Right lobe of liver (tissue), 4 donors: ENCODE measurements at regions not wholly inside any gene's neighbourhood (a gene's known extent, or its start where the extent isn't known, plus 50 kb on each side); places are given as distances from the start of the nearest gene placed in this dataset.

Source experiments
- POLR2A ChIP-seq: fragments of 450-650 bp; IDR thresholded peaks from one replicate; pipeline ENCODE4 v1.6.1; 2017; ENCODE audit warnings: antibody characterized with exemption, mild to moderate bottlenecking
- TF ChIP-seq, protein P1 (sequence below), 4 donors: fragments of 200-600 bp in 3 of 4; fragments of 450-650 bp in 1 of 4; IDR thresholded peaks; one replicate each; pipeline versions ENCODE4 v1.5.1 to v1.8.0; 2016 to 2022; ENCODE audit warnings: antibody characterized with exemption in 4 of 4, mild to moderate bottlenecking in 2 of 4
- donor health status: DM: no; HTN: no; CAD: no.
- donor health status: DM: no; HTN: no; CAD: no.
- donor health status: DM: no; HTN: yes; CAD: no.

GRCh38 chr15:96253006-96253747 lies 77.3 kb upstream of the NR2F2 start:
- TF ChIP-seq, protein P1, sequence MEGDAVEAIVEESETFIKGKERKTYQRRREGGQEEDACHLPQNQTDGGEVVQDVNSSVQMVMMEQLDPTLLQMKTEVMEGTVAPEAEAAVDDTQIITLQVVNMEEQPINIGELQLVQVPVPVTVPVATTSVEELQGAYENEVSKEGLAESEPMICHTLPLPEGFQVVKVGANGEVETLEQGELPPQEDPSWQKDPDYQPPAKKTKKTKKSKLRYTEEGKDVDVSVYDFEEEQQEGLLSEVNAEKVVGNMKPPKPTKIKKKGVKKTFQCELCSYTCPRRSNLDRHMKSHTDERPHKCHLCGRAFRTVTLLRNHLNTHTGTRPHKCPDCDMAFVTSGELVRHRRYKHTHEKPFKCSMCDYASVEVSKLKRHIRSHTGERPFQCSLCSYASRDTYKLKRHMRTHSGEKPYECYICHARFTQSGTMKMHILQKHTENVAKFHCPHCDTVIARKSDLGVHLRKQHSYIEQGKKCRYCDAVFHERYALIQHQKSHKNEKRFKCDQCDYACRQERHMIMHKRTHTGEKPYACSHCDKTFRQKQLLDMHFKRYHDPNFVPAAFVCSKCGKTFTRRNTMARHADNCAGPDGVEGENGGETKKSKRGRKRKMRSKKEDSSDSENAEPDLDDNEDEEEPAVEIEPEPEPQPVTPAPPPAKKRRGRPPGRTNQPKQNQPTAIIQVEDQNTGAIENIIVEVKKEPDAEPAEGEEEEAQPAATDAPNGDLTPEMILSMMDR (IDR thresholded peaks at IDR 0.05), result no peak
- TF ChIP-seq POLR2A, result no peak
